GM12873 (cell line): ENCODE measurements at regions not wholly inside any gene's neighbourhood (a gene's known extent, or its start where the extent isn't known, plus 50 kb on each side); places are given as distances from the start of the nearest gene placed in this dataset.

ENCODE experiments used
- TF ChIP-seq, protein P1 (sequence below): IDR thresholded peaks from 2 replicates; pipeline ENCODE4 v1.5.1; 2012; ENCODE audit warnings: low read depth, mild to moderate bottlenecking, moderate library complexity, low read length, control low read depth; ENCODE audit not compliant: insufficient read depth; ENCODE audit errors: missing control alignments

DNA sequence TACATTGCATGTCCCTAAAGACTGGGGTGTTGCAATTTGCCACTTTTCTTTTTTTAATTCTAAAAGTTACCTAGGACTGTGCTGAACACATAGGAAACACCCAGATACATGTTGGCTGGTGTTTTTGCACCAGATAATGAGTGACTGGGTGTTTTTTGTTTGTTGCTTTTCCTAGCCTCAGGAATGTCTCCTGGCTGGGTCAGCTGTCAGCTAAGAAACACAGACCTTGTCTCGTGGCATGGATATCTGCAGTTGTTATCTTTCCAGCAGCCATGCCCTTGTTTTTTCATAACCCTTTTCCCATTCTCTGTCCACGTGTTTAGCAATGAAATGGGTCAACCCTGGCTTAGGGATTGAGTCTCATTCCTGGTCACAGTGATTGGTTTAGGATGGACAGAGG, 433.9 kb upstream of the ZMIZ1 start:
- TF ChIP-seq, protein P1, sequence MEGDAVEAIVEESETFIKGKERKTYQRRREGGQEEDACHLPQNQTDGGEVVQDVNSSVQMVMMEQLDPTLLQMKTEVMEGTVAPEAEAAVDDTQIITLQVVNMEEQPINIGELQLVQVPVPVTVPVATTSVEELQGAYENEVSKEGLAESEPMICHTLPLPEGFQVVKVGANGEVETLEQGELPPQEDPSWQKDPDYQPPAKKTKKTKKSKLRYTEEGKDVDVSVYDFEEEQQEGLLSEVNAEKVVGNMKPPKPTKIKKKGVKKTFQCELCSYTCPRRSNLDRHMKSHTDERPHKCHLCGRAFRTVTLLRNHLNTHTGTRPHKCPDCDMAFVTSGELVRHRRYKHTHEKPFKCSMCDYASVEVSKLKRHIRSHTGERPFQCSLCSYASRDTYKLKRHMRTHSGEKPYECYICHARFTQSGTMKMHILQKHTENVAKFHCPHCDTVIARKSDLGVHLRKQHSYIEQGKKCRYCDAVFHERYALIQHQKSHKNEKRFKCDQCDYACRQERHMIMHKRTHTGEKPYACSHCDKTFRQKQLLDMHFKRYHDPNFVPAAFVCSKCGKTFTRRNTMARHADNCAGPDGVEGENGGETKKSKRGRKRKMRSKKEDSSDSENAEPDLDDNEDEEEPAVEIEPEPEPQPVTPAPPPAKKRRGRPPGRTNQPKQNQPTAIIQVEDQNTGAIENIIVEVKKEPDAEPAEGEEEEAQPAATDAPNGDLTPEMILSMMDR, result no peak

DNA sequence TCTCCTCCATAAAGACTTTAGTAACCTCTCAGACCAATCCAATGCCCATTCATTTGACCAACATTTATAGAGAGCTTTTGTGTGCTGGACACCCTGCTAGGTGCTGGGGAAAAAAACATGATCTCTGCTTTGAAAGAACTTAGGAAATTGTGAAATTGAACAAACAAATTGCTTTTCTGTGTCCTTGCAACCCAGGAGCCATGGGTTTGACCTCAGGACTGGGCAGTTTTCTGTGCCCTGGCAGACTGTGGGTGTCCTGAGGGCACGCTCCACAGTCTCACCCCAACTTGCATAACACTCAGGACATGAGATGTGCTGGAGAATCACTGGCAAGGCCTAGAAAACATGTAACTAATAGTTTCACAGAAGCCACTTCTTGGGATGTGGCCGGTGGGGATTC, 429.1 kb upstream of the ZMIZ1 start:
- TF ChIP-seq, protein P1, result no peak

DNA sequence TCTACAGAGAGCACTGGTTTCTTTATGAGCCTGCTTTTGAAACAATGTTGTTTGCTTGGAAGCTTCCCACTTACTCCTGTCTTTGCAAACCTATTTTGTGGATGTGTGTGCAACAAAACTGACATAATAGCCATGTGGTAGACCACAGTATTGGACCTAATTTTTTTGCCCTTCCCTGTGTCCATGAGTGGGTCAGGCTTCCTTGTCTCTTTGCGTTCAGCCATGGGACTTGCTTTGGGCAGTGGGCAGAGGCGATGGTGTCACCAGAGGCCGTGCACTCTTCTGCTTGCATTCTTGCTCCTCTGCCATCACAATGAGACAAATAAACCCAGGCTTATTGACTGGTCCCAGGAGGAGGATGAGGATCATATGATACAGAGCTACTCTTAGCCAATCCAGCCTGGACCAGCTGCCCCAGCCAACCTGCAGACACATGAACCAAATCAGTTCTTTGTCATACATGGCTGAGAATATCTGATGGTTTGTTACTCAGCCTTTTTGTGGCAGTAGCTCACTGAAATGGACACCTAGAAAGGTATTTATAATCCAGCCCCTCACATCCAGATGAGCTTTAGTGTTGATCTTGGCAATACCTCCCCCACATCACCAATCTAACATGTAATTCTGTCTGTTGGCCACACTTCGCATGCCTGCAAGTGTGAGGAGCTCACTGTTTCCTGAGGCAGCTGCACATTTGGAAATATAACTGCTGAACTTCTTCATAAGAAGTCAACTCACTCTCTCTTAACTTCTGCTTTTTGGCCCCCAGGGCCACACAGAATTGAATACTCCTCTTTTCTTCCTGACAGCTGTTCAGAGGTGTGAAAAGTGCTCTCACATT, 427.8 kb upstream of the ZMIZ1 start:
- TF ChIP-seq, protein P1, result no peak

DNA sequence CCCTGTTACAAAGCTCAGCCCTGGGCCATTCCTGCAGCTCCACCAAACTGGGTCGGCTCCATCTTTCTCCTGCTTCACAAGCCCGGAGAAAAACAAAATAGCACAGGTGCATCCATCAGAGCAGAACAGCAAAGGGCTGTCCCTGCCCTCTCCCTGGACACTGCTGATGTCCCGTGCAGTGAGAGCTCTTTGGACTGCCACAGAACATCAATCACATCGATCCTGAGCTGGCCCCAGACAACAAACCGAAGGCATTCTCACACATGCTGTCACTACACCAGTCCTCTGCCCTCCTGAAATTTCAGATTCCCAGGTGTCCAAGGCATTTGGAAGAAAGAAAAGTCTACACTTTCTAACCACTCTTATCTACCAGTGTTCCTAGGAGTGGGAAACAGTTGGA, 427.1 kb upstream of the ZMIZ1 start:
- TF ChIP-seq, protein P1, result no peak

DNA sequence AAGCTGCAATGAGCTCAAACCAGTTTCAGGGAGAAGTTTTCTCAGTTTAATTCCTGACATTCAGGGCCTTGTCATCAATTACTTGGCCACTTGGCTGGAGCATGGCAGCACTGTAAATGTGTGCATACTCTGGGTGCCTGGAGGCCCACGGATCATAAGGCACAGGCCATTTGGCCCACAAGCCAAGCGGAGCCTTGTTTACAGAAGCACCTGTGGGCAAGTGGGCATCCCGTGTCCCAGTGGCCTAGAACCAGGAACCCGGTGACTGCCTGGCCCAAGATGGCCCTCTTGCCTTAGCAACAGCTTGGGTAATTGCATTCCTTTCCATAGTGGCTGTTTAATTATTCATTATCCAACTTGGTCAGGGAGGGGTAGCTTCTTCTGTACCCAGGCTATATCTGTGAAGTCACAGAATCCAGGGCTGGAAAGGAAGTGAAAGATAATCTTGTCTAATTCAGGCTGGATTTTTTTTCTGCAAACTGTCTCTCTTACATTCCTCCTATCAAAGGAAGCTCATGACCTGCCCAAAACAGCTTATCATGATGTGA, 426.4 kb upstream of the ZMIZ1 start:
- TF ChIP-seq, protein P1, result no peak

DNA sequence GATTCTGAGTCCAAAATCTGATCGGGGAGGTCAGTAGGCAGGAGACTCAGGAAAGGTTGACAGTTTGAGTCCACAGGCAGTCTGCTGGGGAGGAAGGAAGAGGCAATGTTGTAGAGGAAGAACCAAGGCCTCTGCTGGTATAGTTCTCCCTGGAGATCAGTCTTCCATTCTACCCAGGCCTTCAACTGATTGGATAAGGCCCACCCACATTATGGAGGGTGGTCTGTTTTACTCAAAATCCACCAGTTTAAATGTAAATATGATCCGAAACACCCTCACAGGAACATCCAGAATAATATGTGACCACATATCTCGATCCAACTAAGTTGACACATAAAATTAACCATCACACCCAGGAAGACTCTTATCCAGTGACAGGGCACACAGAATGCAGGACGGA, 425.3 kb upstream of the ZMIZ1 start:
- TF ChIP-seq, protein P1, result no peak

DNA sequence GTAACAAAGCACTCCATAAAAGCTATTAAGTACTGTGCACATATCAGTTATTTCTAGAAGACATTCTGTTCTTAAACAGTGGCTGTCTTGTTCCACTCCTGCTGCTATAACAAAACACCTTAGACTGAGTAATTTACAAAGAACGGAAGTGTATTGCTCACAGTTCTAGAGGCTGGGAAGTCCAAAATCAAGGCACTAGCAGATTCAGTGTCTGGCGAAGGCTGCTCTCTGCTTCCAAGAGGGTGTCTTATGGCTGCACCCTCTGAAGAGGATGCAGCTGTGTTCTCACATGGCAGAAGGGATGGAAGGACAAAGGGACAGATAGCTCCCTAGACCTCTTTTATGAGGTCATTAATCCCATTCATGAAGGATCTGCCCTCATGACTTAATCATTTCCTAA, 424.2 kb upstream of the ZMIZ1 start:
- TF ChIP-seq, protein P1, result no peak
